AG04449 (cell line): ENCODE measurements at regions not wholly inside any gene's neighbourhood (a gene's known extent, or its start where the extent isn't known, plus 50 kb on each side); places are given as distances from the start of the nearest gene placed in this dataset.

Experiments
- CTCF ChIA-PET: fragments of 350-600 bp; formaldehyde crosslinking; extraction: SDS; loops from one replicate; lab custom pipeline; 2021; ENCODE audit warnings: antibody characterized with exemption; lab: Yijun Ruan, JAX
- POLR2A ChIA-PET: fragments of 400-600, 350-600 bp; formaldehyde crosslinking; extraction: SDS; loops from one replicate; lab custom pipeline; 2020; ENCODE audit warnings: antibody characterized with exemption, inconsistent platforms; lab: Yijun Ruan, JAX
- DNase-seq: peaks from one replicate; pipeline ENCODE4 v3.0.0-alpha.2; 2010; ENCODE audit warnings: low read depth, low spot score
- H3K4me3 ChIP-seq: 2 replicates; pipeline ENCODE4 v1.5.1; 2011; ENCODE audit warnings: low read depth, mild to moderate bottlenecking, control low read depth, low read length
- TF ChIP-seq, protein P1 (sequence below): IDR thresholded peaks from one replicate; pipeline ENCODE4 v1.5.1; 2011; ENCODE audit warnings: mild to moderate bottlenecking, moderate library complexity, low read length, control low read depth, inconsistent platforms; ENCODE audit not compliant: insufficient read depth; ENCODE audit errors: missing control alignments

DNA sequence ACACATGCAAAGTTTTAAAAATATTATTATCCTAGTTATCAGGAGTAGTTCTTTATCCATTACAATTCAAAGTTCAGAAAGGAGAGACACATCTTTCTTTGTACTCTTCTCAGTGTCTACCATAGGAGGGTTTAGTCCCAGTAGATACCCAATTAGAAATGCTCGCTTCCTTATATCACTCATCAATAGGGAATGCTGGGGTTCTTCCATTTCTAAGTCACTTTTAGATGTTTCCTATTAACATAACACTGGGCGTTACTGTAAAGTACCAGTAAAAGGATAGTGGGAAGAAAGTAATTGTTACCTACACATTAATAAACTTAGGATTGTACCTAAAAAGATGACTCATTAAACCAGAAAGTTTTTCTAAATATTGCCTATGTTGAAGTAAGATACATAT, 348.3 kb upstream of the CDH6 start:
- CTCF ChIA-PET, result no interaction called here
- DNase-seq, result no peak
- no peak overlapping the region for H3K4me3 ChIP-seq
- POLR2A ChIA-PET, result no interaction called here
- TF ChIP-seq, protein P1, sequence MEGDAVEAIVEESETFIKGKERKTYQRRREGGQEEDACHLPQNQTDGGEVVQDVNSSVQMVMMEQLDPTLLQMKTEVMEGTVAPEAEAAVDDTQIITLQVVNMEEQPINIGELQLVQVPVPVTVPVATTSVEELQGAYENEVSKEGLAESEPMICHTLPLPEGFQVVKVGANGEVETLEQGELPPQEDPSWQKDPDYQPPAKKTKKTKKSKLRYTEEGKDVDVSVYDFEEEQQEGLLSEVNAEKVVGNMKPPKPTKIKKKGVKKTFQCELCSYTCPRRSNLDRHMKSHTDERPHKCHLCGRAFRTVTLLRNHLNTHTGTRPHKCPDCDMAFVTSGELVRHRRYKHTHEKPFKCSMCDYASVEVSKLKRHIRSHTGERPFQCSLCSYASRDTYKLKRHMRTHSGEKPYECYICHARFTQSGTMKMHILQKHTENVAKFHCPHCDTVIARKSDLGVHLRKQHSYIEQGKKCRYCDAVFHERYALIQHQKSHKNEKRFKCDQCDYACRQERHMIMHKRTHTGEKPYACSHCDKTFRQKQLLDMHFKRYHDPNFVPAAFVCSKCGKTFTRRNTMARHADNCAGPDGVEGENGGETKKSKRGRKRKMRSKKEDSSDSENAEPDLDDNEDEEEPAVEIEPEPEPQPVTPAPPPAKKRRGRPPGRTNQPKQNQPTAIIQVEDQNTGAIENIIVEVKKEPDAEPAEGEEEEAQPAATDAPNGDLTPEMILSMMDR, result no peak

DNA sequence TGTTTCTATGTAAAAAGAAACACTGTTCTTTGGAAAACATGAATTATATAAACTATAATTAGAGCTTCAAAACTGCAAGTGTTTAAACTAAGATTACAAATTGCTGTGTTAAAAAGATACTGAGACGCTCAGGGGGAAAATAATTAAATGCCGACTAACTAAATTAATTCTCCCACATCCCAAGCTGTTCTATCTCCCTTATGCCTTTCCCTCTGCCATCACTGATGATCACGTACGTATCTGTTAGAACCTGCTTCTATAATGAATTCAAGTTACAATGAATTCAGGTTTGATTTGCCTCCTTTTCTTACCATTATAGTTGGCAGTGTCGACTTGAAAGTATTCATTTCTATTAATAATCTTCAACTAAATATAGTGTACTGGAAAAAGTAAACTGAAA, 349.9 kb upstream of the CDH6 start:
- CTCF ChIA-PET, result no interaction called here
- POLR2A ChIA-PET, result no interaction called here
- DNase-seq, result no peak

DNA sequence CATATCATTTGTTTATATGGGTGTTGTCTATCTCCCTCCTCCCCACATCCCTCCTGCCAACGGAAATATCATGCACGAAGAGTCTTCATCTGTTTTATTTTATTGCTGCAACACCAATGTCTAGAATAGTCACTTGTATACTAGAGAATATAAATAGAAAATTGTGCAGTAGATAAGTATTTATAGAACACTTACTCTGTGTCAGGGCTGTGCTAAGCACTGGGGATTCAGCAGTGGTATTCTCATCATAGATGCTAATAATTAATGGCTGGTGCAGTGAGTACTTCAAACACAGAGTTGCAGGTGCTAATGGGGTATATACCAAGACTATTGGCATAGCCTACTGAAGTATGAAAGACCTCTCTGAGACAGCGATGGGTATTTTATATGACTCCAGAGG, 353.5 kb upstream of the CDH6 start:
- POLR2A ChIA-PET, result no interaction called here
- CTCF ChIA-PET, result no interaction called here
- no peak overlapping the region for H3K4me3 ChIP-seq
- TF ChIP-seq, protein P1, result no peak
- DNase-seq, result no peak

More for the DNA sequence above, 349.9 kb upstream of the CDH6 start:
- H3K4me3 ChIP-seq, result no peak overlapping the region
- TF ChIP-seq, protein P1, result no peak

DNA sequence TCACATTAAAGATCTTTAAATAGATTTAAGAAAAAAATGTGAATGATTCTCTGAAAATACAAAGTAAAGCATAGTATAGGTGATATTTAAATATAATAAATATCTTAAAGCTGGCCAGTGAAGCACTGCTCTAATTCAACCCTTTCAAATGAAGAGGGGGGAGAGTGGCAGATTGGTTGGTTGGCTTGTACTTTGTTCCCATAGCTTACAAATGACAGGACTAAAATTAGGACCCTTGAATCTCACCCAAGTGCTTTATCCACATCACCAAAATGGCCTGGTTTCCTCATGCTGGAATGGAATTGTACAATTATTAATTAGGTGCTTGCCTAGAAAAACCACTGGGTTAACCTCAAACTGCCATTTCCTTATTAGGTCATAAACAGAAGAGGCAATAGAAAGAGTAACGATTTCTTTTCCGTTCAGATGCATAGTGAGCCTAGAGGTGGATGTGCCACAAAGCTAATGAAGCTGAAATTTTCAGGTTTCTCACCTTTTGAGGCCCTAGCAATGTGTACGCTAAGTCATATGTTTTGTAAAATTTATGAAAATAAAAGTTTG, 354.5 kb upstream of the CDH6 start:
- no peak for DNase-seq

DNA sequence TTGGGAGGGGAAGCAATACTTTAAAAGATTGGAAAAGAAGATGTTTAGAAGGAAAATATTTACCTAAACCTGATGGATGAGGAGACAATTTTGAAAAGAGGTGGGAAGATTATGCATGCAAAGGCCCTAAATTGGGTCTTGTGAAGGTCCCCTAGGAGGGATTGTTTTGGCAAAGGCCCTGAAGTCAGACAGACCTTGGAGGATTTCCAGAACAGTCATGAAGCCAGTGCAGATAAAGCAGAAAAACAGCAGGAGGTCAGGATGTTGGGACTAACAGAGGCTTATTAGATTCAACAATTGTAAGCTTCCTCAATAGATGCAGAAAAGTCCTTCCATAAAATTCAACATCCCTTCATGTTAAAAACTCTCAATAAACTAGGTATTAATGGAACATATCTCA, 361.0 kb upstream of the CDH6 start:
- ChIA-PET CTCF (no interaction called here), POLR2A (no interaction called here)
- H3K4me3 ChIP-seq, result no peak overlapping the region
- no peak for DNase-seq
- TF ChIP-seq, protein P1, result no peak

More for the DNA sequence above, 354.5 kb upstream of the CDH6 start:
- ChIA-PET CTCF (no interaction called here), POLR2A (no interaction called here)
- TF ChIP-seq, protein P1, result no peak
- no peak overlapping the region for H3K4me3 ChIP-seq

DNA sequence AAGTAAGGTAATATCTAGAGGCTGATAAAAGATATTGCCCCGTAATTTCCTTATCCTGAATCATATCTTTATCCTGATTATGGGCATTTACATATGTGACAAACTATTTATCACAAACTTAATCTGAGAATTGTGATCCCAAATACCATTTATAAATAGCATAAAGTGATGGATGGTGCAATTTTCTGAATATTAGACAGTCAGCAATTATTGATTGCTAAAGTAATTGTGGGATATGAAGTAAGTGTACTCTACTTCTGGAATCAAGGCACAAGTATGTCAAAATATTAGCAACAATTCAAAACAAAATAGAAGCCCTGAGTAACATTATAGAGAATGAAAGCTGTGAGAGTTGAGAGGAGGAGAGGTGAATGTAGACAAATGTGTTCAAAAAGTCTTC, 361.9 kb upstream of the CDH6 start:
- ChIA-PET CTCF (no interaction called here), POLR2A (no interaction called here)
- no peak for DNase-seq
- TF ChIP-seq, protein P1, result no peak
- H3K4me3 ChIP-seq, result no peak overlapping the region
